ENCODE measurements at regions not wholly inside any gene's neighbourhood (a gene's known extent, or its start where the extent isn't known, plus 50 kb on each side); places are given as distances from the start of the nearest gene placed in this dataset.
"Not testable (repeated sequence)": the region's sequence is repeated elsewhere in the genome, so short reads cannot be mapped to it uniquely, and the experiment has no call there.

DNA sequence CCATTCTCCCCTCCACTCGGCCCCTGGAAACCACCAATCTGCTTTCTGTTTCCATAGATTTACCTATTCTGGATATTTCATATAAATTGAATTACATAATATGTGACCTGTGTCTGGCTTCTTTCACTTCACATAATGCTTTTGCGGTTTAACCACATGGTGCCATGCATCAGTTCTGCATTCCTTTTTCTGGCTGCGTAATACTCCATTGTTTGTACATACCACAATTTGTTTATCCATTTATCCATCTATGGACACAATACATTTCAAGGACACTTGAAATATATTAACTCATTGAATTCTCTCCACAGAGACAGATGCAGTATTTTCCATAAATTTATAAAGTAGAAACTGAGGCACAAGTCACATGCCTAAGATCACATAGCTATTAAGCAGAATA, 110.3 kb upstream of the ETV6 start:
- DNase-seq (ENCODE audit: low read depth) = no peak

DNA sequence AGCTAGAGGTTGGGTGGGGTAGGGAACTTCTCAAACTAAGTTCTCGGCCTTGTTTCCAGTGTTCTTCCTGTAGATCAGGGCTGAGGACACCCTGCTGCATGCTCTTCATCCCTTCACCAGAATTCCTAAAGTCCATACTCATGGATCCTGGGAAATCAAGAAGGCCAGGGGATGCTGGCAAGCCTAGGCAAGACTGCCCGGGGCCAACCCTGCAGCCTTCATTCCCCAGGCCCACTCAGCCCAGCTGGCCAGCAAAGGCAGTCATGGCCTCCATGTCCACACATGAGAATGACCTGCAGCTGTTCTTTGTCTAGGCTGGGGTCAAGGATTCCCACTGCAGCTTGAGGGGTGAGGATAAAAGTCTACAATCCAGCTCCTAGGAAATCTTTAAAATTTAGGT, 109.3 kb upstream of the ETV6 start:
- no peak for DNase-seq (ENCODE audit: low read depth)

DNA sequence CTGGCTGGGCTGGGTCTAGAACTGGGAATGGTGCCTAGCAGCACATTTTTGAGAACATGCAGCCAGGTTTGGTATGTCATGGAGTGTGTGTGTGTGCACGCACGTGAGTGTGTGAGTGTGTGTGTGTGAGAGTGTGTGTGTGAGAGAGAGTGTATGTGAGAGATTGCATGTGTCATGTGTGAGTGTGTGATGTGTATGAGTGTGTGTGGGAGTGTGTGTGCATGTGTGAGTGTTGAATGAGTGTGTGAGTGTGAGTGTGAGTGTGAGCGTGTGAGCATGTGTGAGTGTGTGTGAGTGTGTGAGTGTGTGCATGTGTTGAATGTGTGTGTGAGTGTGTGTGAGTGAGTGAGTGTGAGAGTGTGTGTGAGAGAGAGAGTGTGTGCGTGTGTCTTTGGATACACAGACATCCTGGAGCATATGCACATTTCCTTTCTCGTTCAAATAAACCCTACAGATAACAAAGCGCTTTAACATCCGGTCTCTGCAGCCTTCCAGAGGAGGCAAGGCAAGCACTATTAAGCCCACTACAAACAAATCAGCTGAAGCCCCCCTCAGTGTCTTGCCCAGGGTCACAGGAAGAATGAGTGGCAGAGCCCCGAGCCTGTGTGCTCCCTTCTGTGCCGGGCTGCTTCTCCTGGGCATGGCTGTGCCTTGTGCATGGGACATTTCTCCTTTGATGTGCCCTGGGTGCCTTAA, 108.7 kb upstream of the ETV6 start:
- DNase-seq (ENCODE audit: low read depth) = no peak

DNA sequence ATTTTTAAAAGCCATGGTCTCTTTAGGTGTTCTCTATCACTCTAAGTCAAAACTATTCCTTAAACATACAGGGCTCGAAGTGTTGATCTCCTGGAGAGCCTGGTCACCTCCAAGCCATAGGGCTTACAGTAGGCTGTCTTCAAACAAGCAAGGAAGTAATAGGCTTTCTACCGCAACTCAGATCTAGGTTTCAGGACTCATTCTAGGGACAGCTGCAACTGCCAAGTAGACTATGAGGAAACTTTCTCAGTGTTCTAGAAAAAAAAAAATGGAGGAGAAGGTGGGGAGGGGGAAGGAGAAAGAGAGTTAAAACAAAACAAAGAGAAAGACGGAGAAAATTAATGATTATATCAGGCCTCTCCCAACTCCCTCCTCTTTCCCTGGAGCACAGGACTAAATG, 106.9 kb upstream of the ETV6 start:
- DNase-seq (ENCODE audit: low read depth) = no peak

DNA sequence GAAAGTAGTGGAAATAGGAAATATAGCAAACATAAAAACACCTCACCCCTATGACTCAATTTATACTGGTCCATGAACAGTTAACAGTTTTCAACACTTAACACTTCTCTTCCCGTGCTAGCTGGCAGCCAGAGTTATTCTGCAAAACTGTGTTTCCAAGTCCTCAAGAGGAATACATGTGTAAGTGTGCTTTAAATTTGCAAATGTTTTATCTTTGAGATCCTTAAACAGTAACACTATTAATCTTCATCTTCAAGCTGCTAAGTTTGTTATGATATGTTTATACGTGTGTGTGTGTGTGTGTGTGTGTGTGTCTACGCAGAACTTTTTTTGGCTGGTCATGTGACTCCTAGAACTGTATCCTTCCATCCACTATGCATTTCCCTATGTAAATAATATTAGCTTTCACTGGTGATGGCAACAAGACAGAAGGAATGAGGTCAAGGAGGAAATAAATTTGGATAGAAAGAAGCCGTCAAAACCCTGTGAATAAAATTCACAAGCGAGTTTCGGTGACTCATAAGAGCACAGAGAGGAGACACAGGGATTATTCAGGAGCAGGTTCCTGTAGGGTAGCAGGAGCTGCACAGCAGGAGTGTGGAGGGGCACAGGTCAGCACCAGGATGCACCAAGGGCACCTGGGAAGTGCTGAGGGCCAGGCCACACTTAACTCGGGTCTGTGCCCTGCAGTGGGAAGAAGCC, 105.9 kb upstream of the ETV6 start:
- no peak for DNase-seq (ENCODE audit: low read depth)

DNA sequence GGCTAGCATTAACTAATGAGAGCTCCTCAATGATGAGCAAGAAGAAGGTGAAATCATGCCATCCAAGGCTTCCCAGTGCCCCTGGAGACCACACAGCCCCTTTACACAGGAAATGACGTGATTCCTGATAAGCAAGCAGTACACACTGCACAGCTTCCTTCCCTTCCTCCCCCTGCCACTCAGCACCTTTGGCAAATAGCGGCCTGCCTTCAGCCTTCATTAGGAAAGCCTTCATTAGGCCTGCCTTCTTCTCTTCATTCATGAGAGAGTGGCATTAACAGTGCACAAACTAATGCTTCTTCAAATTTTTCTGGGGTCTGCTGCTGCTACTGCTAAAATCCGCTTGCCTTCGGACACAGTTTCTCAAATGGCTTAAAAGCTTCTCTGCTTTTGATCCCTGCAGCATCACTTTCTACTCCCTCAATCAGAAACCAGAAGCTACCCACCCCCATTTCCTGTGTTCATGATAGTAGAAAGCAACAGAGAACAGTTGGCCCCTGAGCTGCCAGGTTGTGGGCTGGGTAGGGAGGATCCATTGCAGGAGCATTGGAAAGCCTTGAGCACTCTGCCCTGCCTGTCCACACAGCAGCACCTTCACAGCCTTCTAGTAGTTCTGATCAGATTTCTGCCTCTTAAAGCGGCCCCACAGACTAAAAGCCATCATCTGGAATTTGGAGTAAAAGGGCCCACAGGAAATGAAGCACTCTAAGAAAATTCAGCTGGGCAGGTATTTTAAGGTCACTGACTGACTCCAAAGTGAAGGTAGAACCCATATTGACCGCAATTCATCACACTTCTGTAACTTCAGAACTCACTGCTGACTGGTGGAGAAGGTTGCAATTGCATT, 103.8 kb upstream of the ETV6 start:
- peak; percentile 40 for DNase-seq (ENCODE audit: low read depth)

DNA sequence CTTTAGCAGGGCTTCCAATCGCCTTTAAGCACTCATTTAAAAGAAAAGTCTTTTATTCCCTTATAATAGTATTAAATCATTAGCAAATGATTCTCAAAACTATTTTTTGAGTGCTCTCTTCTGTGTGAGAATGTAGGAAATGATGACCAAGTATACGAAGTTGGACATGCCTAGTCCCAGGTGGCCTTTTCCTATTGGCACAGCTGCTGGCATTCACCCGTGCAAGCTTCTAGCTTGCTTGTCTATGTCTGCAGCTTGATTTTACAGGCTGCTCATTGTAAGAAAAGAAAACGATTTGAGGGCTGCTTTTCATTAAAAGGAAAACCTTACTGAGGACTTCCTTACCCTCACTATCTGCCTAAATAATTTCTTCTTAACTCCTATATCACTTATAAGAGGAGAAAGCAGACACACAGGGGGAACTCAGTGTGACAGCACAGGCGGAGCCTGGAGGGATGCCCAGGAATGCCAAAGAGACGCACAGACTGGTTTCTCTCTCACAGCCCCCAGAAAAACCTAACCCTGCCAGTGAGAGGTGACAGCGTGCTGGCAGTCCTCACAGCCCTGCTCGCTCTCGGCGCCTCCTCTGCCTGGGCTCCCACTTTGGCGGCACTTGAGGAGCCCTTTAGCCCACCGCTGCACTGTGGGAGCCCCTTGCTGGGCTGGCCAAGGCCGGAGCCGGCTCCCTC, 102.7 kb upstream of the ETV6 start:
- DNase-seq (ENCODE audit: low read depth) = not testable (repeated sequence)

DNA sequence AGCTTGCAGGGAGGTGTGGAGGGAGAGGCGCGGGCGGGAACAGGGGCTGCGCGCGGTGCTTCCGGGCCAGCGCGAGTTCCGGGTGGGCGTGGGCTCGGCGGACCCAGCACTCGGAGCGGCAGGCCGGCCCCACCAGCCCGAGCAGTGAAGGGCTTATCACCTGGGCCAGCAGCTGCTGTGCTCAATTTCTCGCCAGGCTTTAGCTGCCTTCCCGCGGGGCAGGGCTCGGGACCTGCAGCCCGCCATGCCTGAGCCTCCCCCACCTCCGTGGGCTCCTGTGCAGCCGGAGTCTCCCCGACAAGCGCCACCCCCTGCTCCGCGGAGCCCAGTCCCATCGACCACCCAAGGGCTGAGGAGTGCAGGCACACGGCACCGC, 102.2 kb upstream of the ETV6 start:
- DNase-seq (ENCODE audit: low read depth) = not testable (repeated sequence)

DNA sequence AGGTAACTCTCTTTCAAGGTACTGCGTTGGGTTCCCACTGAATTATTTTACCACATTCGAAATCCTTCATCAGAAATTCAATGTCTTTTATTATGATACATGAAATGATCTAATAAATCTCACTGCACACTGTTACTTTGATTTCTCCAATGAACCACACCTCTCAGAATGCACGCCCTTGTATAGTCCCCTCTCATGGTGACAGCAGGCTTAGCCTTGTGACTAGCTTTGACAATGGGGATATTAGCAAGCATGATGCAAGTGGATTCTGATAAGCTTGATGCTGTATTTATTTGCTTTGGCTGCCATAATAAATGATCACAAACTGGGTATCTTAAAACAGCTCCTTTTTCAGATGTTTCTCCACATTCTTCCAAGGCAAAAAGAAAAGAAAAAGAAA, 100.4 kb upstream of the ETV6 start:
- no peak for DNase-seq (ENCODE audit: low read depth)

DNA sequence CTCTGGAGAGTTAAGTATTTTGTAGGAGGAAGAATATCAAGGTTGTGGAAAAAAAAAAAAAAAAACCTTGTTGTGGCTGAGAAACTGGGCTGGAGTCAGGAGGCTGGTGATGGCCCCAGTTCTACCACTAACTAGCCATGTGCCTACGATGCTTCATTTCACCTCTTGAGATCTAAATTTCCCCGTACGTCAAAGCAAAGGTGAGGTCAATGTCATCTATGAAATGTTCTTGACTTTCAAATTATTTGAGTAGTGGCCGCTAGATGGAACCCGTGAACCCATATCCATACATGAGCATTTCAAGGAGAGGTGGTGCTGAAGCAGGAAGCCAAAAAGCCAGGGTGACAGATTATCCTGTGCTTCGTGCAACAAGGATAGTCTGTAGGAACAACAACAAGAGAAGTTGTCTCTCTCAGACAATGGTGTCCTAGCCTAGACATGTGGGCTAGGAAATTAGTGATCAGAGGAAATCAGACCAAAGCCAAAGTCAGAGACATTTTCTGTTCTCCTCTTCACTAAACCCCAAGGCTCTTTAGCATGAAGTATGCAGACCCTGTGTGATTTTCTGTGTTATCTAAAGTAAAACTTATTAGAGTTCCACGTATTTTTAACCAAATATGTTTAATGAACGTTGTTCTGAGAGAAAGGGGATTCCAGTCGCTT, 95.5 kb upstream of the ETV6 start:
- DNase-seq (ENCODE audit: low read depth) = no peak

DNA sequence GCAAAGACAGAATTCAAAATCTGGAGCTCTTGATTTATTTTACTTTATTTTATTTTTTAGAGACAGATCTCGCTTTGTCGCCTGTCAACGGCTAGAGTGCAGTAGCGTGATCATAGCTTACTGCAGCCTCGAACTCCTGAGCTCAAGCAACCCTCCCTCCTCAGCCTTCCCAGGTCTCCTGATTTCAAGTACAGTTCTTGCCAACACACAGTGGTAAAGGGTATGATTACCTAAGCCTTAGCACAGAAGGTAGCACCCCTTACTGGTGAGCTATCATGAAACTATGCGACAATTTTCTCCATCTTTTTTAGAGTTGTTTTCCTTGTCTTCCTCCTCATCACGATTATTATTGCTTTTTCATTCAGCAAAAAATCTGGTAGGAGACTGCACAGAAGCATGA, 94.3 kb upstream of the ETV6 start:
- DNase-seq (ENCODE audit: low read depth) = no peak

DNA sequence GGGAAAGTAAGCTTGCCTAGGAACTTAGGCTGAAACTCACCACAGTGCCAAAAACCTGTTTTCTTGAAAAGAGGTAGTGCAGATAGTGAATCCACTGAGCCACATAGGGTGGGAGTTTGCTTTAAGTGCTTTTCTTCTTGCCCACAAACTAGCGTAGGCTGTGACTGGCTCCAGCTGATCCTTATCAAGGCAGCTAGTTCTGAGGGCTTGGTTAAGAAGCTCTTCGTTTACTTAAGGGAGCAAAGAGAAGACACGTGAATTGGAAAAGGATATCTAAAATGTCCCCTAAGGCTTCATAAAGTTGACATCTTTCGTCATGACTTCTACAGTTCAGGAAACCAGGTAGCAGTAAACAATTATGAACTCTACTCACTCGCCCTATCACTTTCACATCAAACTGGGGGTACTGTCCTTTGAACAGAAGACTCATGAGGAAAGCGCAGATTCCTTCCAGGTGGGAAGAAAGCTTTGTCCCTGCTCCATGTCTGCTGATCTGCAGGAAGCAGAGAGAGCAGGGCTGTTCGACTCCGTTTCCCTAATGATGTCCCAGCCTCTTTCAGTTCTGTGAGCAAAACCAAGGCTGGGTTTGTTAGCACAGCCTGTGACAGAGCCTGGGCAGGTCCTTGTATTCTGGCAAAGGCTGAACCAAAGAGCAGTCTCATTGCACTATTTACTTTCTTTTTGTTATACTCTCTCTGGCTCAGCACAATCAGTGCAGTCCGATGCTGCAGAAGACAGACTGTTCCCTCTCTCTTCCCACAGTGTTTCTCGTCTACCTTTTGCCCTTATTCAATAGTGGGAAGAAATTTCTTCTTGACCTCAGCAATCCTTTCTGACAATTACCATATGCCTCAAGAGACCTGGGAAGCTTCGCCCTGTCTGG, 93.5 kb upstream of the ETV6 start:
- DNase-seq (ENCODE audit: low read depth) = no peak

DNA sequence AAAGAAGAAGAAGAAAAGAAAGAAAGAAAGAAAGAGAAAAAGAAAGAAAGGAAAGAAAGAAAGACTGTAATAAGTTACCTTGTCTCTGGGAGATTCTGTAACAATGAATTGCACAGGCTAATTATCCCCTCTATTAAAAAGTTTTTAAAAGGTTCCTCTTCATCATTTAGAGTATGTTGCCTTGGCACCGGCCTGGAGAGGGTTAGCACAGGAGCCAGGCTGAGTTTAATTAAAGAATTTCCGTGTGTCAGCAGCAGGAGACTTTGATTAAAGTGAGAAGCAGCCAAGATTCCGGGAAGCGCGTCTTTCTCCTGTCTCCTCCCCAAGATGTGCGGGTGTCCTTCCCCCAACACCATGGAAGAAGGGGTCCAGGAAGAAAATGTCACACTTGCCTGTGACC, 92.8 kb upstream of the ETV6 start:
- DNase-seq (ENCODE audit: low read depth) = no peak

DNA sequence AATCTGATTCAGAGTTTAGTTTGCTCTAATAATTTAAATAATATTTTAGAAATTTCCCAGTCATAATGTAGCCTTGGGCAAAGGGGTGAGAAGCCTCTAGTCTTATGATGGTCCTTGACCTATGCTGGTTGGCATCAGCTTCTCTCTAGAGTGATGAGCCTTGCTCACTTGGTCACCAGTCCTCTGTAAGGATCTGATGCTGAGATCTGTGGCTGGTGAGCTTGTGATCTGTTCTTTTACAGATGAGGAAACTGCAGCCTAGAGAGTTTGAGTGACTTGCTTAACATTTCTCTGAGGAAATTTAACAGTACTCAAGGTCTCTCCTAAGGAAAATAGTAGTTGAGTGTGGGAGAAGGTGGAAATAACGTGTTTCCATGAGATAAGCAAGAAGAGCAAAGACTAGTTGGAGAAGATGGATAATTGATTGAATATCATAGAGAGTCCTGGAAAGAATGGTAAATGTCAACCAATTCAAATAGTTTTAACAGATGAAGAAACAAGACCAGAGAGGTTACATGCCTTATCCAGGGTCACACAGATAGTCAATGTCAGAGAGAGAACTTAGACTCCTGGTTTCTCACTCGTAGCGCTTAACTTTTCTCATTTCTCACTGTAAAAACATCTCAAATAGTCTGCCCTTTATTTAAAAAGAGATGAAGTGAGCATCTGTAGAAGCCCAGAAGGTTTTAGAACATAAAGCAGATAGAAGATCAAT, 89.7 kb upstream of the ETV6 start:
- no peak for DNase-seq (ENCODE audit: low read depth)

DNA sequence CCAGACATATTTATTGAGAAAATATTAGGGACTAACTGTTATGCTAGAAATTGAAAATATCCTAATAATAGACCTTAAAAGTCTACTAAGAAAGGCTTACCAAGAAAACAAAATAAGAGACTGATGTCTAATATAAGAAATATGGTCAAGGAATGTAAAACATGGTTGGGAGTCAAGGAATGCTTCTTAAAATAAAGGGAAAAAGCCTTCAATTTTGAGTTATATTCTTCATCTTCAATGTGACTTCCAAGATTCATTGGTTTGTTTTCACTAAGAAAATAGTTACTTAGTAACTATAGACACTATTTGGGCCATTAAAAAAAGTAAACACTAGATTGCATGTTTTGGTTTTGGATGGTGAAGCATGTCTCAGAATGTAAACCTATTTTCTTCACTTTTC, 88.1 kb upstream of the ETV6 start:
- no peak for DNase-seq (ENCODE audit: low read depth)

DNA sequence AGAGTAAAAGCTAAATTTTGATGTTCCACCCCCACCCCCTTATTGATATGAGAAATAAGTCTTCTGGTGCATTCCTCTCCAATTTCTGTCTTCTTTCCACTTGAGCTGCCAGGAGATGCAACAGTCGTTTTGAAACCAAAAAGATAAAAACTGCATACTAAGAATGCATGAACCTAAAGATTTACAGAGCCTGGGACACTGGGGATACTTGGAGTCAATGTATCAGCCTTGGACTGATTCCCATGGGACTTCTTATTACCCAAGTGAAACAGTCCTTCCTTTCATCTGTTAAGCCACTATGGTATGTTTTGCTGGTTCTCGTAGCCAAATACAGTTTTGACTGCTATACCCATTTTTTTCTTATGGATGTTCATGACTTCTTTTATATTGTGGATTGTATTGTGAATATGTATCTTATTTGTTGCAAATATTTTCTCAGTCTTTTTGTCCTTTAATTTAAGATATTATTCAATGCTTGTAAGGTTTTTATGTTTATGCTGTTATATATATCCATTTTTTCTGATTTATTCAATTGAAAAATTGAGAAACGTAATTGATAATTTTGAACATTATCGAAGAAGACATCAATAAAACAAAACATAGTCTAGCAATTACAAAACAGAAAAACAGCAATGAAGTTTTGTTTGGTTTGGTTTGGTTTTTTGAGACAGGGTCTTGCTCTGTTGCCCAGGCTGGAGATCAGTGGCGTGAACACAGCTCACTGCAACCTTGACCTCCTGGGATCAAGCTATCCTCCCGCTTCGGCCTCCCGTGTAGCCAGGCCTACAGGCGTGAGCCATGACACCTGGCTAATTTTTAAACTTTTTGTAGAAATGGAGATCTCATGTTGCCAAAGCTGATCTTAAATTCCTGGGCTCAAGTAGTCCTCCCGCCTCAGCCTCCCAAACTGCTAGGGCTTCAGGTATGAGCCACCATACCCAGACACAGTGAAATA, 85.4 kb upstream of the ETV6 start:
- DNase-seq (ENCODE audit: low read depth) = no peak

DNA sequence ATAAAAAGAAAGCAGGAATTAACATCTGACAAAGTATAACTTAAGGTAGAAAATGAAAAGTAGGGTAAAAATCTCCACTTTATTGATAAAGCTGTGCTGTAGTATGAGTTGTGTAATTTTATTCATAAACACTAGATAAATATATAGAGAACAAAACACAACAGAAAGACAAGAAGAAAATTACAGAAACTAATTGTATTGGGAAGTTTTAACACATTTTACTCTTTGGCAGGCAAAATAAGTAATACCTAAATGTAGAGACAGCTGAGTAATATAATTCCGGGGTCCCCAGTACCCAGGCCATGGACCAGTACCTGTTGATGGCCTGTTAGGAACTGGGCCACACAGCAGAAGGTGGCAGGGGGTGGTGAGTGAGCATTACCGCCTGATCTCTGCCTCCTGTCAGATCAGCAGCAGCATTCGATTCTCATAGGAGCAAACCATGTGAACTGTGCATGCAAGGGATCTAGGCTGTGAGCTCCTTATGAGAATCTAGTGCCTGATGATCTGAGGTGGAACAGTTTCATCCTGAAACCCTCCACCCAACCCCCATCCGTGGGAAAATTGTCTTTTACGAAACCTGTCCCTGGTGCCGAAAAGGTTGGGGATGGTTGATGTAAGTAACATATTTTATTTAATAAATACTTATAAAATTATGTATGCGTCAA, 84.4 kb upstream of the ETV6 start:
- no peak for DNase-seq (ENCODE audit: low read depth)

DNA sequence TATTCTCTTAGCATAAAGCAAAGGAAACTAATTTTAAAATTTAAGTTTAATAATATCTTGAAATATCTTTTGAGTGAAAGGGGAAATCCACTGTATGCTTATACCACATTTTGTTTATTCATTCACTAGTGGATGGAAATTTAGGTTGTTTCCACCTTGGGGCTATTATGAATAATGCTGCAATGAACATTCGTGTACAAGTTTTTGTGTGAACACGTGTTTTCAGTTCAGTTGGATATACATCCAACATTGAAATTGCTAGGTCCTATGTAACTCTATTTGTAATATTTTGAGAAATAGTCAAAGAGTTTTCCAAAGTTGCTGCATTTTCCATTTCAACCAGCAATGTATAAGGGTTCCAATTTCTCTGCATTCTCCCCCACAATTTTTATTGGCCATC, 83.7 kb upstream of the ETV6 start:
- DNase-seq (ENCODE audit: low read depth) = no peak

All from activated T-cell treated with anti-CD3 and anti-CD28 coated beads for 24 hours (primary cell).